ENCODE measurements at regions not wholly inside any gene's neighbourhood (a gene's known extent, or its start where the extent isn't known, plus 50 kb on each side); places are given as distances from the start of the nearest gene placed in this dataset.
"Not testable (repeated sequence)": the region's sequence is repeated elsewhere in the genome, so short reads cannot be mapped to it uniquely, and the experiment has no call there.

DNA sequence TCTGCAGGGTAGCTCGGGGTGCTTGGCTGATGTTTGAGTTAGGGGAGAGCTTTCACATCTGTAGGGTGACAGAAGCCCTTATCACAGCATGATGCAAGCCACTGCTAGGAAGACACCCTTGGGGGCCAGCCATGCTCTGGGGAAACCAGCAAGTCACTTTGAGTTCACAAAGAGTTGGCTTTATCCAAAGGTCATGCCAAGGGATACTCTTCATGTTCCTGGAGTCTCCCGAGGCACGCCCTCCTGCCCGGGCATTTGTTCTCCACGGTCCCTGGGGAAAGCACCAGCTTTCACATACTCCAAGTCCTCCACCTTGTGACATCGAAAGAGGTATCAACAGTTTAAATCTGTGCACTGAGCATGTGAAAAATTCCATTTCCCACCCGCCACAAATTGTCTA, 227.7 kb downstream of the VAPA start:
- DNase-seq (ENCODE audit: low read depth), result no peak

DNA sequence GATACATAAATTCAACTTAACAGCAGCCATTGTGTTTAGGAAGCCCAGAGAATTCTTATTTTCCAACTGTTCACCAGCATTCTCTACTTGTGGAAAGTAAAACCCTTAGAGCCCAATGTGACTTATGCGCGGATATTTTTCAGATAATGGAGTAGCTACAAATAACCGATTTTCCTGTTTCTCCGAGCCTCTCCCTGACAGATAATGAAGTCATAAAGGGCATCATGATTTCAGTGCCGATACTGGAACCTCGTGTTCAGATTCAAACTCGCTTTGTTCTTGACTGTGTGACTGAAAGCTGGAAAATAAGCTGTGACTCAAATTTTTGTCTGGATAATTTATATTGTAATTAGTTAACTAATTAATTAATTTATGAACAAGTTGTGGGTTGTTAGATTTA, 228.2 kb downstream of the VAPA start:
- no peak for DNase-seq (ENCODE audit: low read depth)

DNA sequence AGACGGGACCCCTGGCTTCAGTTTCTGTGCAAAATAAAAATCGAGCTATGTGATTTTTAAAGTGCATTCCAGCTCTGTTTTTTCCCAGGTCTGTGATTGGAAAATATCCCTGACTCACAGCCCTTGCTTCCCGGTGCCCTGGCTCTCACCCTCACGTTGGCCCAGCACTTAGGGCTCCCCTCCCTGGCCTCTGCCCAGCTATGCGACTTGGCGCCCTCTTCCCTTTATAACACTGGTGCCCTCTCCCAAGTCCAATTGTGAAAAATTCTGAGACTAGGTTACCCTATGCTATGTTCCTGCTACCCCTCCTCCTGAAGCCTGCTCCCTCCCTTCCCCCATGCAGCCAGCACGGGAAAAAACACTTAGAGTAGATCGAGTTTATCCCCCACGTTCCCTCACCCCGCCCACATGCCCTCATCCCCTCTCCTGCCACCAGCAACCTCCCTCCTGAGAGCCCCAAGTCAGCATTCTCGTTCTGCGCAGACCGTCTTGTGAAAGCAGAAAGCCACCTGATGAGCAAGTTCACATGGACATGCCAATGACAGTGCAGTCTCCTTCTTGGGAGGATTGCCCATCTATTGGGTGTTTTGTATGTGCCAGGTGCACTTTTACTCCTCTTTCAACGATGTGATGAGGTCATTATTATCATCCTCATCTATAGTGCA, 228.8 kb downstream of the VAPA start:
- DNase-seq (ENCODE audit: low read depth), result no peak

DNA sequence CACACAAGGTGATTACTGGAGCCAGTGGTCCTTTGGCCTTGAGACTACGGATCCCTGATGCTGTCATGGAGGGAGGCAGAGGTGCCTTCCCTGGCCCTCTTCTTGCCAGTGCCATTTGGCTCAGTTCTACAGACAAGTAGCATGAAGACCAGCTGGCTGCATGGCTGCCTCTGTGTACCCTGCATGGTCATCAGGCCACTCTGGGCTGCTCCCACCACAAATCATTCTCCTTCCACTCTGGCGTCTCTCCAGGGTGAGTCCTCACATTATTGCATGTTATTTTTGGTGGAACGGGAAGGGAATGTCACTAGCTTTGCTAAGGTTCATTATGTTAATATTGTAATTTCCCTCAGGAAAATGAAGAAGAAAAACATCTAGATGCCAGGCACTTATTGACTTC, 229.8 kb downstream of the VAPA start:
- no peak for DNase-seq (ENCODE audit: low read depth)

DNA sequence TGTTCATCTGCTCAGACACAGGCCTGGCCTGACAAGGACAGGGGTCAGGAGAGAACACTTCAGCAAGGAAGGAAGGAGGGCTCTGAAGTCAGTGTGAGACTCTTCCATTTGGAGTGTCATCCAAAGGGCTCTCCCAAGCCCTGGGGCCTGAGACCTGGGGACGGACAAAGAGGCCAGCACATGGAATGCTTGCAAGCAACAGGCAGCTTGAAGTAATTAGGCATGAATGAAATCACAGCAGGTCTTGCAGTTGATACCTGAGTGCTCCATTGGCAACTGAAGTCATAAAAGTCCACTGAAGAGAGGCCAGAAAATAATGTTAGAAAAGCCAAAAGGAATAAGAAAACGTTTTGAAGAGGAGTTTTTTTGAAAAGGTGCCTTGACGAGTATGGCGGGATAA, 231.7 kb downstream of the VAPA start:
- DNase-seq (ENCODE audit: low read depth), result no peak

DNA sequence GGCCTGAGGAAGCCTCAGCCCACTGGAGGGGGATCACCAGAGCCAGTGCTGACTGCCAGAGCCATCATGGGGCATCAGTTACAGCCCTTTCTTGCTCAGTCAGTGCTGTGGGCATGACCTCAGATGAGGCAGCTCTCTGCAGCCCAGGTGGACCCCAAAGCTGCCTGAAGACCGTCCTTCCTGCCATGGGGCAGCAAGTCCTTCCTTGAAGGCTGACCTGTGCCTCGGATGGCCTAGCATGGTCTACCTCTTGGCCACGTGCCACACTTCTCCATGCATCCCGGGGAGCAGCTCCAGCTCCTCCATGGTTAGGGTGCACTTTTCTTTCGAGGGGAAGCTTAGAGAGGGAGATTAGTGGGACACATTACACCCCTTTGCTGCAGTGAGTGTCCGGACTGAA, 233.4 kb downstream of the VAPA start:
- DNase-seq (ENCODE audit: low read depth), result no peak

DNA sequence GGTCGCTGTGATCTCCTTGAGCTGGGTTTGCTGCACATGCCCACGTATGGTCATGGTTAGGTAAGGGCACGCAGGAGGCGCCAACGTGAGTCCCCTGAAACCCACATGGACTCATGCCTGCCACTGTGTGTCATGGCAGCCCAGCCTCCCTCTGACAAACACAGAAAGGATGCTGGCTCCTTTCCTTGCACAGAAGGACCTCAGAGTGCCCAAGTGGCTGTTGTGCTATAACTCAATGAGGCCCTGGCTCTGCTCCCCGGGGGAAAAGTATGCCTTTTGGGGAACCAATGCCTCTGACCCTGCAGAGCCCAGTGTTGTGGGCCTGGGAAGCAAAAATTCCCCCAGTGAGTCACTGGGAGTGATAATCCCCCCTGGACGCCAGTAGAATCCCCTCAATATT, 233.9 kb downstream of the VAPA start:
- DNase-seq (ENCODE audit: low read depth), result no peak

DNA sequence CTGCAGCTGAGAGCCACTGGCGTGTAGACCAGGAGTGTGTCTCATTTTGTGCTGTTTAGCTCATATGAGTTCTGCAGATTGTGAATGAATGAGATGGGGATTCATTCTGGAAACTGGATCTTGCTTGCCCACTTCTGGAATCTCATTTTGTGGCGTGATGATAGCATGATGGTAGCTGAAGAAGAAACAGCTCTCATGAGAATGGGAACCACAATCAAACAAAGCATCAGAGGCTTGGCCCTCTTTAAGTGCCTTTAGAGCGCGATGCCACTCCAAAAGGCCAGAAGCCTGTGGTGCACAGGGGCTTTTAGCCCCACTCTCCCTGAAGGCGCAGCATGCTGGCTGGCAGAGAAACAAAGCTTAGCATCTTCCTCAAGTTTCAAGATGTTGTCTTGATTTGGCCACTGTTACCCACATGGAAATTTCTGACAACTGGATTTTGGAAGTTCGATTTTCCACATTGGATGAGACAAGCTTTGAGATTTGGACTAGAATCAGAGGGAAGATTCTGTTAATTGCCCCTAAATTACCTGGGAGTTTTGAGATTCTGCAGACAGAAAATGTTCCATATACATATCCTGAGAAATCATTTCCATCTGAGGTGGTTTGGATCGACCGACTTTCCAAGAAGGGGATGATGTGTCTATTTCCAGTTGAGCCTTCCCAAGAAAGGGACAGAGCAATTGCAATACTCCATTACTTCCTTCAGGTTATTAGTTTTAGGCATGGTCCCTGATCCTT, 234.5 kb downstream of the VAPA start:
- no peak for DNase-seq (ENCODE audit: low read depth)

DNA sequence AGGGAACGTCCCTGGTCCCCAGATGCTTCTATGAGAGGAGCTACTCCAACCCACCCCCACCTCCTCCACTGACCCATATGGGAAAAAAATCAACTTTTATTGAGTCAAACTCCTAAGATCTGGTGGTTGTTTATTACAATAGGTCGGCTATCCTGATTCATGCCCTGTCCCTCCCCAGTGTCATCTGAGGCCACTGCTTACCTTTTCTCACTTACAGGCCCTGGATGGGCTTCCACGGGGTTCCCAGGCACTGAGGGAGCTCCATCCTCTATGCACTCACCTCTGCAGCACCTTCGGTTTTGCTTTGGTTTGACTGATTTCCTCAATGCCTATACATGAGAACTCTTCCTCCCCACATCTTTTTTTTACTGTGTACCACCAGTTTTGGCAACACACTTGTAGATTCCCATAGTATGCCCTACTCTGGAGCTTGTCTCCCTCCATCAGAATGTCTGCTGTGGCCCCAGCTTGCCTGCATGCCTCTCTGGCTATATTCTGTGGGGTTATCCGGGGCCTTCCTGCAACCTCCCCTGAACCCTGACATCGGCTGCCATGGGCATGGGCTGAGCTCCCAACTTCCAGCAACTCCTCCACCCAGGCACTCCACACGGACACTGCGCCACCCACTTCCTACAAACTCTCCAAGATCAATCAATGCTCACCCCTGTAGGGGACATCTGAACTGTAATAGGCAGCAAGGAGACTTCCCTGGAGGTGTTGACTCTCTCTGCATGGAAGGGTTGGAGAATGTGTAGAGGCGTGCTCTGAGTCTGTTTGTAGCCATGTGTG, 236.1 kb downstream of the VAPA start:
- no peak for DNase-seq (ENCODE audit: low read depth)

DNA sequence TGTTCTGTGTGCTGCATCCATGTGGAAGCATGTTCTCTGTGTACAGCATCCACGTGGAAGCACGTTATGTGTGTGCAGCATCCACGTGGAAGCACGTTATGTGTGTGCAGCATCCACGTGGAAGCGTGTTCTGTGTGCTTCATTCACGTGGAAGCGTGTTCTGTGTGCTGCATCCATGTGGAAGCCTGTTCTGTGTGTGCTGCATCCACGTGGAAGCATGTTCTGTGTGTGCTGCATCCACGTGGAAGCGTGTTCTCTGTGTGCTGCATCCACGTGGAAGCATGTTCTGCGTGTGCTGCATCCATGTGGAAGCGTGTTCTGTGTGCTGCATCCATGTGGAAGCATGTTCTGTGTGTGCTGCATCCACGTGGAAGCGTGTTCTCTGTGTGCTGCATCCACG, 236.8 kb downstream of the VAPA start:
- not testable (repeated sequence) for DNase-seq (ENCODE audit: low read depth)

DNA sequence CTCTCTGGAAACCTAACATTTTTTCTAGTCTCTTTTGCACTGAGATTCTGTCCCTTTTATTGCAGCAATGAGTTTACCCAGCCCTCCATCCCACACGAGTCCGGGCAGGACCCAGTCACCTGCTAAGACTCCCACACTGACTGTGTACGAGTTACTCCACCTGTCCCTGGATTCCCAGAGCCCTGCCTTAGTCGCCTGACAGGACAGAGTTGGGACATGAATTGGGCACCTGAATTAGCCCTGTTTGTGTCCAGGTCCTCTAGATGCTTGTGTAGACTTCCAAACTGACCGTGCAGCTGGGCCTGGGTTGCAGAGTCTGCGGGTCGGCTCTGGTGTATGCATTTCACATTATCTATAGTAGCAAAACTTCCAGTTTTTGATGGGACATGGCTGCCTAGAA, 238.7 kb downstream of the VAPA start:
- DNase-seq (ENCODE audit: low read depth), result no peak

DNA sequence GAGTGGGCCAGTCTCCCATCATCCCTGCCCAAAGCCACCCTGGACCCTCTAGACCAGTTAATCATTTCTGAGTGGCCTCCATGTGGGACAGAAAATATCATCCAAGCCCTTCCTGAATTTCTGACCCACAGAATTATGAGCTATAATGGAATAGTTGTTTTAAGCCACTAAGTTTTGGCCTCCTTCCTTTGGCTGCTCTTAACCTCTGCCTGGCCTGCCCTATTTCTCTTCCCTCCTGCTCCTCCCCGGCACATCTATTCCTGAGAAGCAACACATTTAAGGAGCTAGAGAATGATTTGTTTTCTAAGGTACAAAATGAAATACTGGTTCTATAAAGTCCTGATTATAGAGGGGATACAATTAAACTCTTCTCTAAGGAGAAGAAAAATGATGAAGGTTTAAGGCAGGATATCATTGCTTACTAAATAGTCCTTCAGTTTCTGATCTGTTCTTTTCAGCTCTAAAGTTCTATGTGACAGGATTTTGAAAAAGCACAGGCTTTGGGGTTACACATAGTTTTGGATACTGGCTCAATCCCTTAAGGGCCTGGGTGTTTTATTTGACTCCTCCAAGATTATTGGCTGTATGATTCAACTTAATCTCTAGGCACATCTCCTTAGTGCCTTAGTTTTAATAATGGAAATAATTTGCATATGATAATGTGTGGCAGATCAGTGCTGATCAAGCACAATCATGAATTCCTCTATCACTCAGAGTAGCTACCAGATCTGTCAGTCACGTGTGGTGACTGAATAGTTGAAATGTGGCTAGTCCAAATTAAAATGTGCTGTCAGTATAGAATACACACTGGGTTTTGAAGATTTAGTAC, 240.3 kb downstream of the VAPA start:
- DNase-seq (ENCODE audit: low read depth), result no peak

DNA sequence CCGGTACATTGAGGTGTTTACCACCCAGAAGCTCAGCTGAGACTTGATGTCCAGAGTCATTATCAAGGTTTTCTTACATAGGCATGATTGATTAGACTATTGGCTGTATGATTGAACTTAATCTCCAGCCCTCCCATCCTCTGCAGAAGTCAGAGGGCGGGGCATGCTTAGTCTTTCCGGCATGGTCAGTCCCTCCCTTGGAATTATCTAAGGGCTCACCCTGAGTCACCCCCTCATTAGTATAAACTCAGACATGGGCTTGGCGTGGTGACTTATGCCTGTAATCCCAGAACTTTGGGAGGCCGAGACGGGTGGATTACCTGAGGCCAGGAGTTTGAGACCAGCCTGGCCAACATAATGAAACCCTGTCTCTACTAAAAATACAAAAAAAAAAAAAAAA, 243.9 kb downstream of the VAPA start:
- DNase-seq (ENCODE audit: low read depth), result no peak

DNA sequence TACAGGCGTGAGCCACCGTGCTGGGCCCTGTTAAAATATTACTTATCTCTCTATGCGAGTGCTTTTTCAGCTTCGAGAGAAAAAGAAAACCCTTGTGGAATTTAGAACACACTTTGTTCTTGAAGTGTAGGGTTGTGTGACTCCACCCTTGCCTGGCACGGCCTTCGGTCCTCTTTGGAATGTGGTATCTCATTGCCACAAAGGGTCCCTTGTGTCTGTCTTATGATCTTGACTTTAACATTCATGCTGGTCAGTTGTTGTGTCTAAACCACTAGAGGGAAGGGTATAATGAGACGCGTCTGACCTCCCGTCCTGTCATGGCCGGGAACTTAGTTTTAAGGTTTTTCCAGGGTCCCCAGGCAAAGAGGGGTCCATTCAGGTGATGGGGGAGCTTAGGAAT, 246.4 kb downstream of the VAPA start:
- DNase-seq (ENCODE audit: low read depth), result no peak

DNA sequence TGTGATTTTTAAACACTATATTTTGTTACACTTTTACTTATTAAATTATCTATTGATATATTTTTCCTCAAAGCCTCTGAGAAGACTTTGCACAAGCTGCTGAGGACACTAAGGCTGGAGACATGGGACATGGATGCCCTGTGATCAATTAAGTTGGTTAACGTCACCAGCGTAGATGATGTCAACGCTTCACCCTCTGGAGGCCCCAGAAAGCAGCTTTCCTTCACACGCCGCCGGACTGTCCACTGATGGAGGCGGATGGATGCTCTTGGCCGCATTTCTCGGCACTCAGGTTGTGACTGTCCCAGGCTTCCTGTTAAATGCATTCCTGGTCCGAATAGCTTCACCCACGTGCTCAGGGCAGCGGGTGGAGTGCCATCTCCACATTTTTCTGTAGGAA, 247.5 kb downstream of the VAPA start:
- DNase-seq (ENCODE audit: low read depth), result no peak

DNA sequence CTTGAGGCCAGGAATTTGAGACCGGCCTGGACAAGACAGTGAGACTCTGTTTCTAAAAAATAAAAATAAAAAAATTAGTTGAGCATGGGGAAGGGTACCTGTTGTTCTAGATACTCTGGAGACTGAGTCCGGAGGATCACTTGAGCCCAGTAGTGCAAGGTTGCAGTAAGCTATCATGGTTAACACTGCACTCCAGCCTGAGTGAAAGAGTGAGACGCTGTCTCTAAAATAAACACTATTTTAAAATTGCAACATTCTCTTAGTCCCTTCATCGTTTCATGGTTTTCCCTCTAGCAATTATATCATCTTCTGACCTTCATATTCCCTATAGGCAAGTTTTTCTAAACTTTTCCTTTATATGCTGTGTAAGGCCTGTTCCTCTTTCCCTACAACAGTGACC, 248.5 kb downstream of the VAPA start:
- no peak for DNase-seq (ENCODE audit: low read depth)

DNA sequence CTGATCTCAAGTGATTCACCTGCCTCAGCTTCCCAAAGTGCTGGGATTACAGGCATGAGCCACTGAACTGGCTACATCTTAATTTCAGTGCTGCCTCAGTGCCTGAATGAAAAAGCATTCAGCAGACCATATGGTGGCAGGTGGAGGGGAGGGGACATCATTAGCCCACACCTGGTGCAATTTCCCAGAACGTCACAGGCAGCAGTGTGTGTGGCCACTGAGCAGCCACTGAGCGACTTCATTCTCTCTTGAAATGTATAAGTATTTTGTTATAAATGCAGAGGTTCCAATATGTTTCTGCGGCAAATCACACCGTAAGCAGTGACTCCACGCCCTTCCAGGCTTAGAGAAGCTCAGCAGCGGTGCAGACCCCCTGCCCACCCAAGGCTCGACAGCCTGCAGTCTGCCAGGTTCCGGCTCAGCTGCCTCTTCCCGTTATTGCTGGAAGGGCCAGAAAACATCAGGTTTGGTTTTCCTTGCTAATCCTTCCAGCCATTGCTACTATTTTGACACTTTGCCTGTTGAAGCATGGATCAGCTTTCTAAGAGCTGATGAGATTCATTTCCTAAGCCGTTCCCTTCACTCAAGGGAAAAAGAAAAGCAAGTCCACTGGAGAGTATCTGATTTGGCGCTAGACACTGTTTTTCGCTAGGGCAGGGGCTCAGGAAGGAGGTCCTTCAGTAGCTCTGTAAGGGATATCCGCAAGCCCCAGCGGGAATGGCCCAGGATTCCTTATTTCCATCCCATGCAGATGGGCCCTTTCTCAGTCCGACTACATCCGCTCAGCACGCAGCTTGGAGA, 250.7 kb downstream of the VAPA start:
- DNase-seq (ENCODE audit: low read depth), result no peak

DNA sequence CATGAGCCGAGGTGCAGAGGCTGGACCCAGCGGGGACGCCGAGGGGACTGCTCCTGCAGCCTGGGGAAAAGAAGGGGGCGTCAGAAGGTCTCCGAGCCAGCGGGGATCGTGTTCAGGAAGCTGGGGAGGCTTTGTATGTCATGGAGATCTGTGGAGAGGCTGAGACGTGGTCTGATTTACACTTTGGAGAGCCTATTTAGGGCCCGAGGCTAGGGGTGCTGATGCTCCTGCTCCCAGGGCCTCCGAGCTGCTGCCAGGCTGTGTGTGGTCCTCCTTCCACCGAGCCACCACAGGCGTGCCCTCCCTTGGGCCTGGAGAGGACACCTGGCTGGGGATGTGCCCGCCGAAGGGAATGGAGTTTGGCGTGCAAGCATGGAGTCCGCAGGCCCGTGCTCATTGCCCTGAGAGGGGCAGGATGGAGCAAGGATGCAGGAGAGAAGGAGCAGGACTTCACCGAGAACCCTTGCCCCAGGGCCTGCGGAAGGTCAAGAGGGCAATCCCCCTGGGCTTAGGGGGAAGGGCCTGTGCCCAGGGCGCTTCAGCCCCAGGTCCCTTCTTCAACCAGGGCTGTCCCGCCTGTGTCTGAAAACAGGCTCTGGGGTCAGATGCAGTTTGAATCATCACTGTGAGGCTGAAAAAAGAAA, 252.5 kb downstream of the VAPA start:
- no peak for DNase-seq (ENCODE audit: low read depth)

DNA sequence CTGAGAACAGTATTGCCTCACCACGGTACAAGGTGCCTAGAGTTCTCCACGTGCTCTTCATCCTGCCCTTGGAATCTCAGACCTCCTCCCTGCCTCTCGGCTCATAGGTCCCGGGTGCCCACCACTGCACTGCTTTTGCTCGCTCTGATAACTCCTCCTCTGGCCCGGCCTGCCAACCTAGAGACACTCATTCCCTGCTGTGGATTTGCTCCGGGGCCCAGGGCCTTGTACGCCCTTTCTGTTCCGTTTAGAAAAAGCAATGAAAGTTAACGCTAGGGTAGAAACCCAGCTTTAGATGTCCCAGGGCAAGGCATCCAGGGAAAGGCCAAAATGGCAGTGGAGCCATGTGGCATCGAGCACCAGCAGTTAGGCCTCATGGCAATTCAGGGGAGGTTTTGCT, 253.9 kb downstream of the VAPA start:
- DNase-seq (ENCODE audit: low read depth), result no peak

DNA sequence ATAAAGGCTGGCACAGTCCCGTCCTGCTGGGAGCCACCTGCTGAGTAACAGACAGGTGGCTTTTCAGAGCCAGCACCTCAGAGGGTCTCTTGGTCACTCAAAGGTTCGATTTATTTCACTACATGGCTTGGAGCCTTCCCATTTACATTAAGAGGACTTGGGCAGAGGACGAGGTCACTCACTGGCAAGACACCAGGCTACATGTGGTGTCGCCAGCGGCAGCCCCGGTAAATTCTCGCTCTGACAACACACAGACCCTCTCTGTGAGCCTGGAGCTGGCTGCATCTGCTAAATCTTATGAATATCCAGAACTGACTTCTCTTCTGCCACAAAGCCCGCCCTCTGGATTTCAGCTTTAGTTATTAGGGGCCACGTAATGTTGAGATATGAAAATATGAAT, 254.7 kb downstream of the VAPA start:
- no peak for DNase-seq (ENCODE audit: low read depth)

DNA sequence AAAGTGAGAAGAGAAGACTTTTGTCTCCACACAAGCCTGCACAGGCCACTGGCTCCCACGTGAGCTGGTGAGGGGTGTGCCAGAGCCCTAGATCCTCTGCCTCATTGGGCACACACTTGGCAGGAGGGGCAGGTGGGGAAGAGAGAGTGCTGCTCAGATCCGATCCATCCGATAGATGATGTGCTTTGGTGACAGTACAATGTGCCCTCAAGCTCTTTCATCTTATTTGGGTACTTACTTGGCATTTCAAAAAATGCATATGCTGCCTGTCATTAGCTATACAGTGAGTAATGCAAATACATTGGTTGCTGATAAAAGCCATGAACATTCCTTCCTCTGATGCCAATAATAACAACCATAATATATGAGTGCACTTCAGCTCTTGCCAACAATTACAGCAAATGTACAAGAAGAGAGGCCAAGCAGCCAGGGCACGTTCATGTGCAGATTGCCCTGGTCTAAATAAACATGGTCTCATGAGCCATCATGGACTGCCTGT, 255.3 kb downstream of the VAPA start:
- DNase-seq (ENCODE audit: low read depth), result no peak
